Prostate gland (tissue), 2 donors: ENCODE measurements at regions not wholly inside any gene's neighbourhood (a gene's known extent, or its start where the extent isn't known, plus 50 kb on each side); places are given as distances from the start of the nearest gene placed in this dataset.

Experiments used
- CTCF ChIP-seq, 4 experiments: fragments of 200-600 bp in 2 of 4; fragments of 450-650 bp in 2 of 4; sonication (generic) in 2 of 4; IDR thresholded peaks; 1 replicate in 3 of 4; 2 replicates in 1 of 4; pipeline ENCODE4 v1.5.1; 2016 to 2019; ENCODE audit warnings: antibody characterized with exemption in 4 of 4, mild to moderate bottlenecking in 2 of 4, moderate library complexity in 2 of 4
- POLR2A ChIP-seq: fragments of 450-650 bp; IDR thresholded peaks from one replicate; pipeline ENCODE4 v1.6.1; 2016; ENCODE audit warnings: antibody characterized with exemption, mild to moderate bottlenecking
- POLR2AphosphoS5 ChIP-seq: sonication (generic); formaldehyde crosslinking; IDR thresholded peaks from one replicate; pipeline ENCODE4 v1.6.1; 2017; ENCODE audit warnings: antibody characterized with exemption

DNA sequence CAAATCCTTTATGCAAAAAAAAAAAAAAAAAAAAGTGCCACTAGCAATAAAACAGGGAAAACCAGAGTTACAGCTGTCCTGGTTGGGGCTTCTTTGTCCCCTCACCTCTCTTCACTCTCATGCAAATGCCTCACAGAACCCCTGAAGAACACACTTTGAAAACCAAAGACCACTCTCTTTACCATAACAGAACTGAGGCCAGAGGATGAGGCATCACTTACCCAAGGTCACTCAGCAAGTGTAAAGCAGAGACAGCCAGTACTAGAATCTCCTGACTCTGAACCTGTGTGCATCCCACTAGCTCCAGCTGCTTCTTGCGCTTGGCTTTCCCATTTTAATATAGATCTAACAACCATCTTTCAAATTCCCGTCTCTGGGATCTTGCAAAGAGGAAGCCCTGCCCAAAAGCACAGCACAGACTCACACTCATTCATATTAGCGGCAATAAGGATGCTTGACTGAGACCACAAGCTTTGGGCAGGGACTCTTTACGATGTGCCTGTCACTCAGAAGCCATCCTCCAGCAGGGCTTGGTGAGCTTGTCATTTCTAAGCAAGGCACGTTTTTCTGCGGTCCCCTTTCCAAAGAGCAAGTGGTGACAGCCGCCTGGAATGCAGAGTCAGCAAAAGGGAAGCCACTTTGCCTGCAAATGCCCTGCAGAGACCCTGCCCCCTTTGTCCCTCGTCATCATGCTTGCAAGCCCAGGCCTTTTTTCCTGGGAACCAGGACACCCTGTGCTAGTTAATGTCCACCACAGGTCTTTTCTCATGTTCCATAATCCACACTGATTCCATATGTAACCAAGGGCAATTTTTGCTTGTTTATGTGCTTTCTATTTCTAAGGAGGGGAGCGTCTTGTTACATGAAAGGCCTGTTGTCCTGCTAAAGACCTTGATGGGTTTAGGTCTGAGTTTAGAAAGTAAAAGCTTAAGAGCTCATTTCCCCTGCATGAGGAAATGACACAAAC lies 76.5 kb upstream of the NFIA start:
- no peak for TF ChIP-seq CTCF (IDR thresholded peaks at IDR 0.05)
- no peak for TF ChIP-seq POLR2A
- no peak for TF ChIP-seq POLR2AphosphoS5
